ENCODE measurements at regions not wholly inside any gene's neighbourhood (a gene's known extent, or its start where the extent isn't known, plus 50 kb on each side); places are given as distances from the start of the nearest gene placed in this dataset.
"Not testable (repeated sequence)": the region's sequence is repeated elsewhere in the genome, so short reads cannot be mapped to it uniquely, and the experiment has no call there.

DNA sequence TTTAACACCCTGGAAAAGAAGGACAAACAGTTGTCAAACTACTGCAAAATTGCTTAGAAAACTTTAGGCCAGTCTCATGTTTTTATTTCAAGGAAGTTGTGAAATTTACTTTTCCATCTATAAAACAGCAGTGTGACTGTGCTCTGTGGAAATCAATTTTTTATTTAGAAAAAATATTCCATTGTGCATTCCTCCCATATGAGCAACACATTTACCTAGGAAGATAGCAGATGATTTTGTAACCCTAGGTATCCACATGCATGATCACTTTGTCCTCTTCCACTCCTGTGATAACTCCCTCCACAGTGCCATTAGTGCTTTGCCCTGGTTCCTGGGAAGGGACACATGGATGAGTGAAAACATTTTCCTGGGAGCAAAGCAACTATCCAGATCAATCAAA lies 69.4 kb upstream of the GPCPD1 start:
- no TSS peak for BruUV-seq (replicated peaks)

DNA sequence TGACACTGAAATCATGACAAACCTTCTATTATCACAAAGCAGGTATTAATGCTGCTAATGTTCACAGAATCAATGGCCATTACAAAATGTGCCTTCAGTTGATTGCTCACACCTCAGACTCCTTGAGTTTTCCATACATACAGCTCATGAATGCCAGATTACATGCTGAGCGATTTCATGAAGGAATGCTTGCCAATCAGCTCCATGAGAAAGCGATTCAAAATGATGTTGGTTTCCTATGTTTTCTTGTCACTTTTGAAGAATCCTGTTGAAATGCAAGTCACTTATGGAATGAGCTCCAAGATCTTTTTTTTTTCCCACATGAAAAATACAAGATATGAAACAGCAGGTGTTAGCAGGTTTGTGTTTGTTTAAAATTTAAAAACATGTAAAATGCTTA lies 68.0 kb upstream of the GPCPD1 start:
- Histone ChIP-seq H3K4me1 (no peaks in the 10 kb centered on the region), H3K4me3 (ENCODE audit: low read depth, low read length) (no peak overlapping the region), H3K9me3 (no peaks in the 10 kb centered on the region), H3K27me3 (replicated peaks; ENCODE audit: control insufficient read depth, insufficient read depth, low read length) (no peaks in the 10 kb centered on the region), H3K36me3 (ENCODE audit: control insufficient read depth, insufficient read depth, low read length) (no peaks in the 10 kb centered on the region)
- Mint-ChIP-seq H3K27me3 (ENCODE audit: insufficient read depth, unreplicated experiment) (no peaks in the 10 kb centered on the region), H3K36me3 (ENCODE audit: insufficient read depth, unreplicated experiment) (no peaks in the 10 kb centered on the region), H3K27ac (ENCODE audit: unreplicated experiment) (no peak overlapping the region), H3K4me1 (ENCODE audit: low read depth, unreplicated experiment) (no peaks in the 10 kb centered on the region), H3K4me3 (ENCODE audit: unreplicated experiment) (no peak overlapping the region), H3K9me3 (ENCODE audit: unreplicated experiment) (no peaks in the 10 kb centered on the region)
- TF ChIP-seq, protein P1, sequence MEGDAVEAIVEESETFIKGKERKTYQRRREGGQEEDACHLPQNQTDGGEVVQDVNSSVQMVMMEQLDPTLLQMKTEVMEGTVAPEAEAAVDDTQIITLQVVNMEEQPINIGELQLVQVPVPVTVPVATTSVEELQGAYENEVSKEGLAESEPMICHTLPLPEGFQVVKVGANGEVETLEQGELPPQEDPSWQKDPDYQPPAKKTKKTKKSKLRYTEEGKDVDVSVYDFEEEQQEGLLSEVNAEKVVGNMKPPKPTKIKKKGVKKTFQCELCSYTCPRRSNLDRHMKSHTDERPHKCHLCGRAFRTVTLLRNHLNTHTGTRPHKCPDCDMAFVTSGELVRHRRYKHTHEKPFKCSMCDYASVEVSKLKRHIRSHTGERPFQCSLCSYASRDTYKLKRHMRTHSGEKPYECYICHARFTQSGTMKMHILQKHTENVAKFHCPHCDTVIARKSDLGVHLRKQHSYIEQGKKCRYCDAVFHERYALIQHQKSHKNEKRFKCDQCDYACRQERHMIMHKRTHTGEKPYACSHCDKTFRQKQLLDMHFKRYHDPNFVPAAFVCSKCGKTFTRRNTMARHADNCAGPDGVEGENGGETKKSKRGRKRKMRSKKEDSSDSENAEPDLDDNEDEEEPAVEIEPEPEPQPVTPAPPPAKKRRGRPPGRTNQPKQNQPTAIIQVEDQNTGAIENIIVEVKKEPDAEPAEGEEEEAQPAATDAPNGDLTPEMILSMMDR (IDR thresholded peaks at IDR 0.05; ENCODE audit: insufficient read depth in 1 of 2, low read depth in 1 of 2, low read length in 1 of 2, severe bottlenecking in 1 of 2, unreplicated experiment in 1 of 2): no peak
- BruUV-seq (replicated peaks): no TSS peak
- DNase-seq: no peak
- POLR2A ChIA-PET: no interaction called here
- CTCF ChIA-PET: interaction anchor here (0.7 kb wide), 1 partner anchor 36 kb away, joined by 6 read pairs; no protein-coding TSS in a partner anchor
- intact Hi-C loops (cut with micrococcal nuclease; ENCODE audit: unreplicated experiment): loop anchor here (10.0 kb wide), 1 partner anchor 106 kb away; no protein-coding TSS in a partner anchor

More for the DNA sequence above, 69.4 kb upstream of the GPCPD1 start:
- no peaks in the 10 kb centered on the region for H3K36me3 ChIP-seq (ENCODE audit: control insufficient read depth, insufficient read depth, low read length)
- Mint-ChIP-seq H3K27ac (ENCODE audit: unreplicated experiment) (no peak overlapping the region), H3K36me3 (ENCODE audit: insufficient read depth, unreplicated experiment) (no peaks in the 10 kb centered on the region), H3K9me3 (ENCODE audit: unreplicated experiment) (no peaks in the 10 kb centered on the region), H3K4me3 (ENCODE audit: unreplicated experiment) (no peak overlapping the region), H3K4me1 (ENCODE audit: low read depth, unreplicated experiment) (no peaks in the 10 kb centered on the region), H3K27me3 (ENCODE audit: insufficient read depth, unreplicated experiment) (no peaks in the 10 kb centered on the region)
- H3K4me3 ChIP-seq (ENCODE audit: low read depth, low read length): no peak overlapping the region
- ChIA-PET CTCF (no interaction called here), POLR2A (no interaction called here)
- intact Hi-C loops (cut with micrococcal nuclease; ENCODE audit: unreplicated experiment): no loop called here
- TF ChIP-seq, protein P1 (IDR thresholded peaks at IDR 0.05; ENCODE audit: insufficient read depth in 1 of 2, low read depth in 1 of 2, low read length in 1 of 2, severe bottlenecking in 1 of 2, unreplicated experiment in 1 of 2): no peak
- H3K9me3 ChIP-seq: no peaks in the 10 kb centered on the region
- no peaks in the 10 kb centered on the region for H3K4me1 ChIP-seq
- H3K27me3 ChIP-seq (replicated peaks; ENCODE audit: control insufficient read depth, insufficient read depth, low read length): no peaks in the 10 kb centered on the region; the same call in 1 of the 2 replicates
- no peak for DNase-seq

DNA sequence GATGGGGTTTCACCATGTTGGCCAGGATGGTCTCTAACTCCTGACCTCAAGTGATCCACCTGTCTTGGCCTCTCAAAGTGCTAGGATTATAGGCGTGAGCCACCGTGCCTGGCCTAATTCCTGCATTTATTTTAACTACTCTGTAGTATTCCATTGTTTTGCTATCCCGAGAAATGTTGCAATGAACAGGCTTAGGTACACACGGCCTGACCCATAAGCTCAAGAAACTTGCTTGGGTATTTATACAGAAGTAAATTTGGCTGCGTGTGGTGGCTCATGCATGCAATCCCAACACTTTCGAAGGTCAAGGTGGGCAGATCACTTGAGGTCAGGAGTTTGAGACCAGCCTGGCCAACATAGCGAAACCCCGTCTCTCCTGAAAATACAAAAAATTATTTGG lies 67.1 kb upstream of the GPCPD1 start:
- H3K4me1 Mint-ChIP-seq (ENCODE audit: low read depth, unreplicated experiment); H3K4me3 ChIP-seq (ENCODE audit: low read depth, low read length); H3K27me3 Mint-ChIP-seq (ENCODE audit: insufficient read depth, unreplicated experiment); BruUV-seq (replicated peaks); H3K4me3 Mint-ChIP-seq (ENCODE audit: unreplicated experiment); H3K27ac Mint-ChIP-seq (ENCODE audit: unreplicated experiment); H3K9me3 ChIP-seq; H3K4me1 ChIP-seq; POLR2A ChIA-PET; H3K27me3 ChIP-seq (replicated peaks; ENCODE audit: control insufficient read depth, insufficient read depth, low read length); H3K36me3 Mint-ChIP-seq (ENCODE audit: insufficient read depth, unreplicated experiment); DNase-seq; H3K36me3 ChIP-seq (ENCODE audit: control insufficient read depth, insufficient read depth, low read length); H3K9me3 Mint-ChIP-seq (ENCODE audit: unreplicated experiment); CTCF ChIA-PET: not testable (repeated sequence)
- intact Hi-C loops (cut with micrococcal nuclease; ENCODE audit: unreplicated experiment): loop anchor here (10.0 kb wide), 1 partner anchor 107 kb away; no protein-coding TSS in a partner anchor

DNA sequence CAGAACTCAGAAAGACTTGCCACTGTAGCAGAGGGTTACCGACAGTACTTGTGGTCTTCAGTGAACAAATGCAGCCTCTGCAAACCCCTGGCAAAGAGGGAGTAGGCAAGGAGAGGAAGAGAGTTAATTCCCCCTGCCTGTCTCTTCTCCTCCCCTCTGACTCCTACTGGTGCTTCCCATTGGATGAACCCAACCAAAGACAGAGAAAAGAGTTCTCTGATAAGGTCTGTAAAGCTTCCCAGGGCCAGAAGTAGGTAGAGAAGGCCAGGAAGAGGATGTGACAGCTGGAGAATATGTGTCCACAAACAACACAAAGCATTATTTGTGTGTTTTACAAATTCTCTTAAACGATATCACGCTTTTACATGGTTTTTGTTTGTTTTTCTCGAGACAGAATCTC lies 66.6 kb upstream of the GPCPD1 start:
- intact Hi-C loops (cut with micrococcal nuclease; ENCODE audit: unreplicated experiment): loop anchor here (10.0 kb wide), 1 partner anchor 107 kb away; no protein-coding TSS in a partner anchor
- Histone ChIP-seq H3K9me3 (no peaks in the 10 kb centered on the region), H3K36me3 (ENCODE audit: control insufficient read depth, insufficient read depth, low read length) (no peaks in the 10 kb centered on the region), H3K4me1 (no peaks in the 10 kb centered on the region), H3K4me3 (ENCODE audit: low read depth, low read length) (no peak overlapping the region), H3K27me3 (replicated peaks; ENCODE audit: control insufficient read depth, insufficient read depth, low read length) (no peaks in the 10 kb centered on the region)
- no peaks in the 10 kb centered on the region for H3K4me1 Mint-ChIP-seq (ENCODE audit: low read depth, unreplicated experiment)
- H3K36me3 Mint-ChIP-seq (ENCODE audit: insufficient read depth, unreplicated experiment): no peaks in the 10 kb centered on the region
- H3K4me3 Mint-ChIP-seq (ENCODE audit: unreplicated experiment): no peak overlapping the region
- ChIA-PET POLR2A (no interaction called here), CTCF (no interaction called here)
- BruUV-seq (replicated peaks): no TSS peak
- H3K27me3 Mint-ChIP-seq (ENCODE audit: insufficient read depth, unreplicated experiment): no peaks in the 10 kb centered on the region
- no peak for DNase-seq
- no peaks in the 10 kb centered on the region for H3K9me3 Mint-ChIP-seq (ENCODE audit: unreplicated experiment)
- TF ChIP-seq, protein P1 (IDR thresholded peaks at IDR 0.05; ENCODE audit: insufficient read depth in 1 of 2, low read depth in 1 of 2, low read length in 1 of 2, severe bottlenecking in 1 of 2, unreplicated experiment in 1 of 2): no peak
- H3K27ac Mint-ChIP-seq (ENCODE audit: unreplicated experiment): no peak overlapping the region
